ENCODE measurements at regions not wholly inside any gene's neighbourhood (a gene's known extent, or its start where the extent isn't known, plus 50 kb on each side); places are given as distances from the start of the nearest gene placed in this dataset.

- CTCF ChIA-PET = no interaction called here
- no peak for ATAC-seq
- H3K9ac ChIP-seq (ENCODE audit: low read length) = no peak overlapping the region
- no peak for DNase-seq (ENCODE audit: low read depth, low spot score)
- H3K9me2 ChIP-seq (ENCODE audit: insufficient read depth) = no peaks in the 10 kb centered on the region
- H3K4me2 ChIP-seq (ENCODE audit: low read length) = no peak overlapping the region
- H3K4me3 ChIP-seq (replicated peaks in 1 of 2; ENCODE audit: low read depth in 1 of 2, low read length in 2 of 2) = no peak overlapping the region
- no peaks in the 10 kb centered on the region for H3K4me1 ChIP-seq (ENCODE audit: control insufficient read depth in 1 of 2, insufficient read depth in 2 of 2, low read length in 2 of 2)
- POLR2A ChIA-PET = no interaction called here
- no peaks in the 10 kb centered on the region for H3K9me3 ChIP-seq (ENCODE audit: control insufficient read depth in 1 of 2, insufficient read depth in 1 of 2, low read depth in 1 of 2, low read length in 2 of 2)
- H2AFZ ChIP-seq (ENCODE audit: low read depth, low read length, poor library complexity, severe bottlenecking) = no peak overlapping the region
- intact Hi-C loops (cut with micrococcal nuclease) = no loop called here
- H3K36me3 ChIP-seq (ENCODE audit: control insufficient read depth in 1 of 2, insufficient read depth in 2 of 2, low read length in 2 of 2) = no peaks in the 10 kb centered on the region
- TF ChIP-seq EZH2 (IDR thresholded peaks at IDR 0.05) (no peak), EGR1 (IDR thresholded peaks at IDR 0.05; ENCODE audit: low read depth) (no peak), EZH2phosphoT487 (IDR thresholded peaks at IDR 0.05; ENCODE audit: borderline replicate concordance) (no peak), ZFX (IDR thresholded peaks at IDR 0.05) (no peak), SIN3A (IDR thresholded peaks at IDR 0.05; ENCODE audit: low read depth) (no peak), ZNF274 (IDR thresholded peaks at IDR 0.05; ENCODE audit: low read depth, low read length) (no peak)
- TF ChIP-seq, protein P1, sequence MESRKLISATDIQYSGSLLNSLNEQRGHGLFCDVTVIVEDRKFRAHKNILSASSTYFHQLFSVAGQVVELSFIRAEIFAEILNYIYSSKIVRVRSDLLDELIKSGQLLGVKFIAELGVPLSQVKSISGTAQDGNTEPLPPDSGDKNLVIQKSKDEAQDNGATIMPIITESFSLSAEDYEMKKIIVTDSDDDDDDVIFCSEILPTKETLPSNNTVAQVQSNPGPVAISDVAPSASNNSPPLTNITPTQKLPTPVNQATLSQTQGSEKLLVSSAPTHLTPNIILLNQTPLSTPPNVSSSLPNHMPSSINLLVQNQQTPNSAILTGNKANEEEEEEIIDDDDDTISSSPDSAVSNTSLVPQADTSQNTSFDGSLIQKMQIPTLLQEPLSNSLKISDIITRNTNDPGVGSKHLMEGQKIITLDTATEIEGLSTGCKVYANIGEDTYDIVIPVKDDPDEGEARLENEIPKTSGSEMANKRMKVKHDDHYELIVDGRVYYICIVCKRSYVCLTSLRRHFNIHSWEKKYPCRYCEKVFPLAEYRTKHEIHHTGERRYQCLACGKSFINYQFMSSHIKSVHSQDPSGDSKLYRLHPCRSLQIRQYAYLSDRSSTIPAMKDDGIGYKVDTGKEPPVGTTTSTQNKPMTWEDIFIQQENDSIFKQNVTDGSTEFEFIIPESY (IDR thresholded peaks at IDR 0.05; ENCODE audit: extremely low read depth, insufficient replicate concordance, low read length) = no peak
- BruUV-seq (replicated peaks) = no TSS peak
- no peaks in the 10 kb centered on the region for H4K20me1 ChIP-seq (ENCODE audit: insufficient read depth)
- no peak overlapping the region for H3K27ac ChIP-seq (ENCODE audit: low read depth, low read length)
- RAD21 ChIA-PET (ENCODE audit: low non-redundant PET in 1 of 2, low total read pairs in 2 of 2, uncharacterized antibody in 2 of 2, unreplicated experiment in 2 of 2) = no interaction called here
- no peaks in the 10 kb centered on the region for H3K27me3 ChIP-seq (ENCODE audit: insufficient read depth, low read length)
- no peaks in the 10 kb centered on the region for H3K79me2 ChIP-seq (ENCODE audit: insufficient read depth, low read length)
These were observed 66.3 kb upstream of the NFIB start for GRCh38 chr9:14380061-14380836.

GRCh38 chr9:14379280-14379679 lies 65.3 kb upstream of the NFIB start:
- no peak overlapping the region for H3K27ac ChIP-seq (ENCODE audit: low read depth, low read length)
- no peak for ATAC-seq
- ChIA-PET RAD21 (ENCODE audit: low non-redundant PET in 1 of 2, low total read pairs in 2 of 2, uncharacterized antibody in 2 of 2, unreplicated experiment in 2 of 2) (no interaction called here), CTCF (no interaction called here), POLR2A (no interaction called here)
- no peaks in the 10 kb centered on the region for H3K36me3 ChIP-seq (ENCODE audit: control insufficient read depth in 1 of 2, insufficient read depth in 2 of 2, low read length in 2 of 2)
- no peak overlapping the region for H3K4me2 ChIP-seq (ENCODE audit: low read length)
- BruUV-seq (replicated peaks) = no TSS peak
- H2AFZ ChIP-seq (ENCODE audit: low read depth, low read length, poor library complexity, severe bottlenecking) = no peak overlapping the region
- H3K27me3 ChIP-seq (ENCODE audit: insufficient read depth, low read length) = no peaks in the 10 kb centered on the region
- H3K9me2 ChIP-seq (ENCODE audit: insufficient read depth) = no peaks in the 10 kb centered on the region
- no peaks in the 10 kb centered on the region for H3K9me3 ChIP-seq (ENCODE audit: control insufficient read depth in 1 of 2, insufficient read depth in 1 of 2, low read depth in 1 of 2, low read length in 2 of 2)
- H4K20me1 ChIP-seq (ENCODE audit: insufficient read depth) = no peaks in the 10 kb centered on the region
- DNase-seq (ENCODE audit: low read depth, low spot score) = no peak
- intact Hi-C loops (cut with micrococcal nuclease) = no loop called here
- no peak overlapping the region for H3K4me3 ChIP-seq (replicated peaks in 1 of 2; ENCODE audit: low read depth in 1 of 2, low read length in 2 of 2)
- no peaks in the 10 kb centered on the region for H3K79me2 ChIP-seq (ENCODE audit: insufficient read depth, low read length)
- no peak overlapping the region for H3K9ac ChIP-seq (ENCODE audit: low read length)
- H3K4me1 ChIP-seq (ENCODE audit: control insufficient read depth in 1 of 2, insufficient read depth in 2 of 2, low read length in 2 of 2) = no peaks in the 10 kb centered on the region
- TF ChIP-seq EGR1 (IDR thresholded peaks at IDR 0.05; ENCODE audit: low read depth) = no peak
- TF ChIP-seq SIN3A (IDR thresholded peaks at IDR 0.05; ENCODE audit: low read depth) = no peak
- TF ChIP-seq POLR2A (IDR thresholded peaks at IDR 0.05; ENCODE audit: borderline replicate concordance, extremely low read depth, insufficient read depth, insufficient read length) = no peak
- TF ChIP-seq, protein P1 (IDR thresholded peaks at IDR 0.05; ENCODE audit: extremely low read depth, insufficient replicate concordance, low read length) = no peak
- TF ChIP-seq, protein P2, sequence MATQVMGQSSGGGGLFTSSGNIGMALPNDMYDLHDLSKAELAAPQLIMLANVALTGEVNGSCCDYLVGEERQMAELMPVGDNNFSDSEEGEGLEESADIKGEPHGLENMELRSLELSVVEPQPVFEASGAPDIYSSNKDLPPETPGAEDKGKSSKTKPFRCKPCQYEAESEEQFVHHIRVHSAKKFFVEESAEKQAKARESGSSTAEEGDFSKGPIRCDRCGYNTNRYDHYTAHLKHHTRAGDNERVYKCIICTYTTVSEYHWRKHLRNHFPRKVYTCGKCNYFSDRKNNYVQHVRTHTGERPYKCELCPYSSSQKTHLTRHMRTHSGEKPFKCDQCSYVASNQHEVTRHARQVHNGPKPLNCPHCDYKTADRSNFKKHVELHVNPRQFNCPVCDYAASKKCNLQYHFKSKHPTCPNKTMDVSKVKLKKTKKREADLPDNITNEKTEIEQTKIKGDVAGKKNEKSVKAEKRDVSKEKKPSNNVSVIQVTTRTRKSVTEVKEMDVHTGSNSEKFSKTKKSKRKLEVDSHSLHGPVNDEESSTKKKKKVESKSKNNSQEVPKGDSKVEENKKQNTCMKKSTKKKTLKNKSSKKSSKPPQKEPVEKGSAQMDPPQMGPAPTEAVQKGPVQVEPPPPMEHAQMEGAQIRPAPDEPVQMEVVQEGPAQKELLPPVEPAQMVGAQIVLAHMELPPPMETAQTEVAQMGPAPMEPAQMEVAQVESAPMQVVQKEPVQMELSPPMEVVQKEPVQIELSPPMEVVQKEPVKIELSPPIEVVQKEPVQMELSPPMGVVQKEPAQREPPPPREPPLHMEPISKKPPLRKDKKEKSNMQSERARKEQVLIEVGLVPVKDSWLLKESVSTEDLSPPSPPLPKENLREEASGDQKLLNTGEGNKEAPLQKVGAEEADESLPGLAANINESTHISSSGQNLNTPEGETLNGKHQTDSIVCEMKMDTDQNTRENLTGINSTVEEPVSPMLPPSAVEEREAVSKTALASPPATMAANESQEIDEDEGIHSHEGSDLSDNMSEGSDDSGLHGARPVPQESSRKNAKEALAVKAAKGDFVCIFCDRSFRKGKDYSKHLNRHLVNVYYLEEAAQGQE (IDR thresholded peaks at IDR 0.05; ENCODE audit: low read depth) = no peak
- no peak for TF ChIP-seq TCF7L2 (IDR thresholded peaks at IDR 0.05; ENCODE audit: borderline replicate concordance, extremely low read depth, insufficient read depth, insufficient read length)
- no peak for TF ChIP-seq EZH2 (IDR thresholded peaks at IDR 0.05)
- TF ChIP-seq ATF3 (IDR thresholded peaks at IDR 0.05) = no peak

Data from HCT116 (cell line).